ENCODE measurements at regions not wholly inside any gene's neighbourhood (a gene's known extent, or its start where the extent isn't known, plus 50 kb on each side); places are given as distances from the start of the nearest gene placed in this dataset.

- Histone ChIP-seq H3K9me3 (replicated peaks in 1 of 2; ENCODE audit: control insufficient read depth in 2 of 2, insufficient read depth in 1 of 2, low read depth in 1 of 2, low read length in 2 of 2) (no peaks in the 10 kb centered on the region), H4K8ac (ENCODE audit: low read depth, low read length) (no peak overlapping the region), H2AFZ (ENCODE audit: low read length) (no peak overlapping the region), H3K4me1 (ENCODE audit: control insufficient read depth in 2 of 2, insufficient read depth in 1 of 2, low read depth in 1 of 2, low read length in 2 of 2) (peaks cover 2 to 7% of the 10 kb centered on the region in 2 donors), H3K27me3 (ENCODE audit: control insufficient read depth in 3 of 3, insufficient read depth in 3 of 3, low read depth in 1 of 3, low read length in 3 of 3) (peaks cover 0 to 1% (median 0%) of the 10 kb centered on the region in 3 experiments), H3K23ac (ENCODE audit: low read depth, low read length, poor library complexity) (no peak overlapping the region), H2BK5ac (ENCODE audit: low read length) (no peak overlapping the region), H3K9ac (ENCODE audit: low read depth, low read length, poor library complexity) (no peak overlapping the region), H3K4me2 (ENCODE audit: insufficient read depth, low read length, poor library complexity, severe bottlenecking) (no peak overlapping the region), H2BK15ac (ENCODE audit: low read length) (no peak overlapping the region), H3K14ac (ENCODE audit: low read length) (no peak overlapping the region), H3K36me3 (replicated peaks in 1 of 2; ENCODE audit: control insufficient read depth in 2 of 2, insufficient read depth in 2 of 2, low read length in 2 of 2) (no peaks in the 10 kb centered on the region), H2AK5ac (ENCODE audit: low read depth, low read length) (no peak overlapping the region), H3K27ac (replicated peaks; ENCODE audit: low read length) (no peak overlapping the region), H3K4ac (ENCODE audit: low read length) (no peak overlapping the region), H4K91ac (ENCODE audit: low read depth, low read length, poor library complexity) (no peak overlapping the region), H3K4me3 (ENCODE audit: low read length in 2 of 2) (no peak overlapping the region), H2BK120ac (ENCODE audit: low read depth, low read length) (no peak overlapping the region), H3K18ac (ENCODE audit: low read length) (no peak overlapping the region), H3K79me1 (ENCODE audit: low read depth, low read length) (no peaks in the 10 kb centered on the region), H2BK12ac (ENCODE audit: low read length) (no peak overlapping the region)
- WGBS, 2 donors (ENCODE audit: extremely low coverage in 2 of 2, insufficient read length in 2 of 2, insufficient replicate concordance in 1 of 2) = no CpG with 5 or more reads among the region's 4 CpGs
- DNase-seq (ENCODE audit: low spot score) = no peak
Observed at GRCh38 chr6:6386010-6386409, 65.5 kb upstream of the F13A1 start.

- H2AFZ ChIP-seq (ENCODE audit: low read length) = no peak overlapping the region
- no peak overlapping the region for H3K4ac ChIP-seq (ENCODE audit: low read length)
- H4K91ac ChIP-seq (ENCODE audit: low read depth, low read length, poor library complexity) = no peak overlapping the region
- H3K27ac ChIP-seq (replicated peaks; ENCODE audit: low read length) = no peak overlapping the region
- no peak for DNase-seq (ENCODE audit: low spot score)
- H3K36me3 ChIP-seq (replicated peaks in 1 of 2; ENCODE audit: control insufficient read depth in 2 of 2, insufficient read depth in 2 of 2, low read length in 2 of 2) = no peaks in the 10 kb centered on the region
- no peak overlapping the region for H3K14ac ChIP-seq (ENCODE audit: low read length)
- no peak overlapping the region for H3K18ac ChIP-seq (ENCODE audit: low read length)
- no peaks in the 10 kb centered on the region for H3K79me1 ChIP-seq (ENCODE audit: low read depth, low read length)
- H3K4me2 ChIP-seq (ENCODE audit: insufficient read depth, low read length, poor library complexity, severe bottlenecking) = no peak overlapping the region
- H3K9me3 ChIP-seq (replicated peaks in 1 of 2; ENCODE audit: control insufficient read depth in 2 of 2, insufficient read depth in 1 of 2, low read depth in 1 of 2, low read length in 2 of 2) = no peaks in the 10 kb centered on the region
- H3K4me1 ChIP-seq (ENCODE audit: control insufficient read depth in 2 of 2, insufficient read depth in 1 of 2, low read depth in 1 of 2, low read length in 2 of 2) = peaks cover 0 to under 1% of the 10 kb centered on the region in 2 donors
- H3K9ac ChIP-seq (ENCODE audit: low read depth, low read length, poor library complexity) = no peak overlapping the region
- H3K27me3 ChIP-seq (ENCODE audit: control insufficient read depth in 3 of 3, insufficient read depth in 3 of 3, low read depth in 1 of 3, low read length in 3 of 3) = no peaks in the 10 kb centered on the region
- no peak overlapping the region for H3K4me3 ChIP-seq (ENCODE audit: low read length in 2 of 2)
- H2BK120ac ChIP-seq (ENCODE audit: low read depth, low read length) = no peak overlapping the region
- no peak overlapping the region for H3K23ac ChIP-seq (ENCODE audit: low read depth, low read length, poor library complexity)
- no peak overlapping the region for H4K8ac ChIP-seq (ENCODE audit: low read depth, low read length)
- H2AK5ac ChIP-seq (ENCODE audit: low read depth, low read length) = no peak overlapping the region
- WGBS, 2 donors (ENCODE audit: extremely low coverage in 2 of 2, insufficient read length in 2 of 2, insufficient replicate concordance in 1 of 2) = no CpG with 5 or more reads among the region's 7 CpGs
- no peak overlapping the region for H2BK12ac ChIP-seq (ENCODE audit: low read length)
- no peak overlapping the region for H2BK15ac ChIP-seq (ENCODE audit: low read length)
- no peak overlapping the region for H2BK5ac ChIP-seq (ENCODE audit: low read length)
Observed at GRCh38 chr6:6390849-6391602, 70.6 kb upstream of the F13A1 start.

GRCh38 chr6:6392214-6393068, 72.0 kb upstream of the F13A1 start:
- H3K27ac ChIP-seq (replicated peaks; ENCODE audit: low read length) = no peak overlapping the region
- H4K8ac ChIP-seq (ENCODE audit: low read depth, low read length) = no peak overlapping the region
- no peak for DNase-seq (ENCODE audit: low spot score)
- H3K4me3 ChIP-seq (ENCODE audit: low read length in 2 of 2) = no peak overlapping the region
- no peak overlapping the region for H3K23ac ChIP-seq (ENCODE audit: low read depth, low read length, poor library complexity)
- no peak overlapping the region for H3K14ac ChIP-seq (ENCODE audit: low read length)
- no peak overlapping the region for H2BK120ac ChIP-seq (ENCODE audit: low read depth, low read length)
- H3K4me1 ChIP-seq (ENCODE audit: control insufficient read depth in 2 of 2, insufficient read depth in 1 of 2, low read depth in 1 of 2, low read length in 2 of 2) = no peaks in the 10 kb centered on the region
- no peaks in the 10 kb centered on the region for H3K9me3 ChIP-seq (replicated peaks in 1 of 2; ENCODE audit: control insufficient read depth in 2 of 2, insufficient read depth in 1 of 2, low read depth in 1 of 2, low read length in 2 of 2)
- H4K91ac ChIP-seq (ENCODE audit: low read depth, low read length, poor library complexity) = no peak overlapping the region
- H2BK15ac ChIP-seq (ENCODE audit: low read length) = no peak overlapping the region
- H3K27me3 ChIP-seq (ENCODE audit: control insufficient read depth in 3 of 3, insufficient read depth in 3 of 3, low read depth in 1 of 3, low read length in 3 of 3) = no peaks in the 10 kb centered on the region
- H3K4ac ChIP-seq (ENCODE audit: low read length) = no peak overlapping the region
- H3K18ac ChIP-seq (ENCODE audit: low read length) = no peak overlapping the region
- no peaks in the 10 kb centered on the region for H3K79me1 ChIP-seq (ENCODE audit: low read depth, low read length)
- H3K9ac ChIP-seq (ENCODE audit: low read depth, low read length, poor library complexity) = no peak overlapping the region
- WGBS, 2 donors (ENCODE audit: extremely low coverage in 2 of 2, insufficient read length in 2 of 2, insufficient replicate concordance in 1 of 2) = no CpG with 5 or more reads among the region's 7 CpGs
- no peaks in the 10 kb centered on the region for H3K36me3 ChIP-seq (replicated peaks in 1 of 2; ENCODE audit: control insufficient read depth in 2 of 2, insufficient read depth in 2 of 2, low read length in 2 of 2)
- no peak overlapping the region for H3K4me2 ChIP-seq (ENCODE audit: insufficient read depth, low read length, poor library complexity, severe bottlenecking)
- no peak overlapping the region for H2AFZ ChIP-seq (ENCODE audit: low read length)
- H2BK12ac ChIP-seq (ENCODE audit: low read length) = no peak overlapping the region
- no peak overlapping the region for H2BK5ac ChIP-seq (ENCODE audit: low read length)
- no peak overlapping the region for H2AK5ac ChIP-seq (ENCODE audit: low read depth, low read length)

GRCh38 chr6:6393069-6393529, 72.6 kb upstream of the F13A1 start:
- Histone ChIP-seq H4K8ac (ENCODE audit: low read depth, low read length) (no peak overlapping the region), H2AFZ (ENCODE audit: low read length) (no peak overlapping the region), H3K36me3 (replicated peaks in 1 of 2; ENCODE audit: control insufficient read depth in 2 of 2, insufficient read depth in 2 of 2, low read length in 2 of 2) (no peaks in the 10 kb centered on the region), H2BK15ac (ENCODE audit: low read length) (no peak overlapping the region), H3K4me2 (ENCODE audit: insufficient read depth, low read length, poor library complexity, severe bottlenecking) (no peak overlapping the region), H3K4me3 (ENCODE audit: low read length in 2 of 2) (no peak overlapping the region), H2BK120ac (ENCODE audit: low read depth, low read length) (no peak overlapping the region), H3K27ac (replicated peaks; ENCODE audit: low read length) (no peak overlapping the region), H3K4me1 (ENCODE audit: control insufficient read depth in 2 of 2, insufficient read depth in 1 of 2, low read depth in 1 of 2, low read length in 2 of 2) (no peaks in the 10 kb centered on the region), H3K23ac (ENCODE audit: low read depth, low read length, poor library complexity) (no peak overlapping the region), H3K79me1 (ENCODE audit: low read depth, low read length) (no peaks in the 10 kb centered on the region), H3K4ac (ENCODE audit: low read length) (no peak overlapping the region), H2BK12ac (ENCODE audit: low read length) (no peak overlapping the region), H2AK5ac (ENCODE audit: low read depth, low read length) (no peak overlapping the region), H3K27me3 (ENCODE audit: control insufficient read depth in 3 of 3, insufficient read depth in 3 of 3, low read depth in 1 of 3, low read length in 3 of 3) (no peaks in the 10 kb centered on the region), H3K18ac (ENCODE audit: low read length) (no peak overlapping the region), H3K9ac (ENCODE audit: low read depth, low read length, poor library complexity) (no peak overlapping the region), H3K14ac (ENCODE audit: low read length) (no peak overlapping the region), H4K91ac (ENCODE audit: low read depth, low read length, poor library complexity) (no peak overlapping the region), H2BK5ac (ENCODE audit: low read length) (no peak overlapping the region), H3K9me3 (replicated peaks in 1 of 2; ENCODE audit: control insufficient read depth in 2 of 2, insufficient read depth in 1 of 2, low read depth in 1 of 2, low read length in 2 of 2) (no peaks in the 10 kb centered on the region)
- DNase-seq (ENCODE audit: low spot score) = no peak
- WGBS, 2 donors (ENCODE audit: extremely low coverage in 2 of 2, insufficient read length in 2 of 2, insufficient replicate concordance in 1 of 2) = no CpG with 5 or more reads among the region's 6 CpGs

Measured in neuronal stem cell (in vitro differentiated cells).